ENCODE measurements at regions not wholly inside any gene's neighbourhood (a gene's known extent, or its start where the extent isn't known, plus 50 kb on each side); places are given as distances from the start of the nearest gene placed in this dataset.

GRCh38 chr10:83178526-83178925, 960.8 kb upstream of the GHITM start:
- Histone ChIP-seq H3K4me2 (ENCODE audit: low read length) (no peak overlapping the region), H3K4me3 (ENCODE audit: low read length) (no peak overlapping the region), H3K27me3 (ENCODE audit: low read length) (no peaks in the 10 kb centered on the region), H3K9me3 (ENCODE audit: low read length) (no peaks in the 10 kb centered on the region), H4K20me1 (ENCODE audit: low read length) (no peaks in the 10 kb centered on the region), H3K79me2 (ENCODE audit: low read length) (no peaks in the 10 kb centered on the region), H3K9me2 (replicated peaks; ENCODE audit: low read length) (no peaks in the 10 kb centered on the region), H3K36me3 (ENCODE audit: low read depth, low read length) (no peaks in the 10 kb centered on the region), H2AFZ (ENCODE audit: low read length) (no peak overlapping the region), H3K27ac (ENCODE audit: low read length) (no peak overlapping the region), H3F3A (ENCODE audit: low read length, unreplicated experiment) (no peaks in the 10 kb centered on the region), H3K9ac (ENCODE audit: low read length) (no peak overlapping the region), H3K4me1 (ENCODE audit: insufficient read depth, low read length) (no peaks in the 10 kb centered on the region)
- ATAC-seq (no peak), DNase-seq (no peak)
- TF ChIP-seq EZH2phosphoT487 (IDR thresholded peaks at IDR 0.05; ENCODE audit: borderline replicate concordance, low read length) (no peak), EZH2 (IDR thresholded peaks at IDR 0.05; ENCODE audit: low read length, unreplicated experiment) (no peak), CTCF (conservative IDR thresholded peaks at IDR 0.05; ENCODE audit: low read depth, low read length) (no peak)
- intact Hi-C loops (cut with micrococcal nuclease): no loop called here
- ChIA-PET CTCF (no interaction called here), POLR2A (ENCODE audit: unreplicated experiment) (no interaction called here)
- no TSS peak for BruUV-seq (replicated peaks)

- no peak overlapping the region for H3K27ac ChIP-seq (ENCODE audit: low read length)
- ATAC-seq (no peak), DNase-seq (no peak)
- no peaks in the 10 kb centered on the region for H3K27me3 ChIP-seq (ENCODE audit: low read length)
- H4K20me1 ChIP-seq (ENCODE audit: low read length): no peaks in the 10 kb centered on the region
- H3K4me3 ChIP-seq (ENCODE audit: low read length): no peak overlapping the region
- intact Hi-C loops (cut with micrococcal nuclease): no loop called here
- no peak overlapping the region for H2AFZ ChIP-seq (ENCODE audit: low read length)
- no peaks in the 10 kb centered on the region for H3K9me2 ChIP-seq (replicated peaks; ENCODE audit: low read length)
- H3K9ac ChIP-seq (ENCODE audit: low read length): no peak overlapping the region
- ChIA-PET POLR2A (ENCODE audit: unreplicated experiment) (no interaction called here), CTCF (no interaction called here)
- H3F3A ChIP-seq (ENCODE audit: low read length, unreplicated experiment): no peaks in the 10 kb centered on the region
- no TSS peak for BruUV-seq (replicated peaks)
- H3K4me2 ChIP-seq (ENCODE audit: low read length): no peak overlapping the region
- no peaks in the 10 kb centered on the region for H3K4me1 ChIP-seq (ENCODE audit: insufficient read depth, low read length)
- no peak for TF ChIP-seq EZH2 (IDR thresholded peaks at IDR 0.05; ENCODE audit: low read length, unreplicated experiment)
- H3K9me3 ChIP-seq (ENCODE audit: low read length): no peaks in the 10 kb centered on the region
- H3K79me2 ChIP-seq (ENCODE audit: low read length): no peaks in the 10 kb centered on the region
- H3K36me3 ChIP-seq (ENCODE audit: low read depth, low read length): no peaks in the 10 kb centered on the region
Observed at GRCh38 chr10:83179371-83179770, 959.9 kb upstream of the GHITM start.

- no peak for ATAC-seq
- Histone ChIP-seq H3K4me2 (ENCODE audit: low read length) (no peak overlapping the region), H3K9me2 (replicated peaks; ENCODE audit: low read length) (no peaks in the 10 kb centered on the region), H3K27ac (ENCODE audit: low read length) (no peak overlapping the region), H2AFZ (ENCODE audit: low read length) (no peak overlapping the region), H3K79me2 (ENCODE audit: low read length) (no peaks in the 10 kb centered on the region), H3K9ac (ENCODE audit: low read length) (no peak overlapping the region), H3K36me3 (ENCODE audit: low read depth, low read length) (no peaks in the 10 kb centered on the region), H4K20me1 (ENCODE audit: low read length) (no peaks in the 10 kb centered on the region), H3F3A (ENCODE audit: low read length, unreplicated experiment) (no peaks in the 10 kb centered on the region), H3K4me3 (ENCODE audit: low read length) (no peak overlapping the region), H3K9me3 (ENCODE audit: low read length) (no peaks in the 10 kb centered on the region), H3K4me1 (ENCODE audit: insufficient read depth, low read length) (no peaks in the 10 kb centered on the region), H3K27me3 (ENCODE audit: low read length) (no peaks in the 10 kb centered on the region)
- BruUV-seq (replicated peaks): no TSS peak
- intact Hi-C loops (cut with micrococcal nuclease): no loop called here
- ChIA-PET POLR2A (ENCODE audit: unreplicated experiment) (no interaction called here), CTCF (no interaction called here)
- no peak for TF ChIP-seq CTCF (conservative IDR thresholded peaks at IDR 0.05; ENCODE audit: low read depth, low read length)
- TF ChIP-seq EZH2phosphoT487 (IDR thresholded peaks at IDR 0.05; ENCODE audit: borderline replicate concordance, low read length): no peak
- DNase-seq: no peak
Observed at GRCh38 chr10:83182076-83182475, 957.2 kb upstream of the GHITM start.

Data from PC-3 (cell line).